HG02571 (cell line): ENCODE measurements at regions not wholly inside any gene's neighbourhood (a gene's known extent, or its start where the extent isn't known, plus 50 kb on each side); places are given as distances from the start of the nearest gene placed in this dataset.

Source experiments
- ATAC-seq: cut with Tn5 transposase; IDR thresholded peaks from one replicate; pipeline ENCODE4 v1.9.1; 2021; ENCODE audit warnings: mild to moderate bottlenecking, moderate library complexity; ENCODE audit not compliant: unreplicated experiment

DNA sequence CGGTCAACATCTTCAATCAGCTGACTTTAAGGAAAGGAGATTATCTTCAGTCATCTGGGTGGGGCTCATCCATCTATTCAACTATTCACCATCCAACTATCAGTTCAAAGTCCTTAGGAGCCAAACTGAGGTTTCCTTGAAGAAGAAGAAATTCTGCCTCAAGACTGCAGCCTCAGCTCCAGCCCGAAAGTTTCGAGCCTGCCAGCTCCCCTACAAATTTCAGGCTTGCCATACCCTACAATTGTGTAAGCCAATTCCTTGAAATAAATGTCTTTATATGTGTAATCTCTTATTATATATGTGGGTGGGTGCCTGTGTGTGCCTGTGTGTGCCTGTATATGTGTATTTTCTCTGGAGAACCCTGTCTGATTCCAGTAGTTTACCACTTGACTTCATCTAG is 447.8 kb downstream of the INHBA start:
- no peak for ATAC-seq

DNA sequence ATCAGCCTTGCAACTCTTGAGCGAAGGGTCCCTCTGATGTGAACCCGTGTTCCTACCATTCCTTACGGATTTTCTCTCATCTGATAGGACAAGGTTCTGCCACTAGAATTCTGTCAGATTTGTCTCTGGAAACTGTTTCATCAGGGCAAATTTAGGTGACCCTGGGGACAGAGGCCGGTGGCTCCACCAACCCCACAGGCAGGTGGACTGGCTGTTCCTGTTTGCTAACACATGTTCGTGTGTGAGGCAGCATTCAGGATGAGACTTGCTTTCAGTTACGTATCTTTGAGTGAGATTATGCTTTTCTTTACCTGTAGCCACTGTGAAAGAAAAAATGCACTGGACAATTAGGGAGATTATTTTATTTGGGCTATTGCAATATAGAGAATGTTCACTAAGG is 449.9 kb downstream of the INHBA start:
- ATAC-seq, result no peak

DNA sequence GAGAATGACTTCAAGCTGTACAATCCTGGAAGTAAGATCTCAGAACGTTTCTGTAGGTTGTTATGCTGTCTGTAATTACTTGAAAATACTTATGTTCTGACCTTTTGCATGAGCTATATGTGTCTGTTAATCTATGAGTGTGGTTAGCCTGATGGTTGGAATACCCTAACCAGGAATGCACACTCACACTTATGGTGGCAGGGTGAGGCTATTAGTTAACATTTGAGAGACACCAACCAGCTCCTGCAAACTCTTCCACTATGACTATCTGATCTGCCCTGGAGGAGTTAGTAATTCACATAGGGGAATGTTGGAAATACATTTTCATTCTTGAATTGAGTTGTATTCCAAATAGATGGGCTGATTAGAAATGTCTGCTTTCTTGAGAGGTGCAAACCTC is 450.3 kb downstream of the INHBA start:
- no peak for ATAC-seq

DNA sequence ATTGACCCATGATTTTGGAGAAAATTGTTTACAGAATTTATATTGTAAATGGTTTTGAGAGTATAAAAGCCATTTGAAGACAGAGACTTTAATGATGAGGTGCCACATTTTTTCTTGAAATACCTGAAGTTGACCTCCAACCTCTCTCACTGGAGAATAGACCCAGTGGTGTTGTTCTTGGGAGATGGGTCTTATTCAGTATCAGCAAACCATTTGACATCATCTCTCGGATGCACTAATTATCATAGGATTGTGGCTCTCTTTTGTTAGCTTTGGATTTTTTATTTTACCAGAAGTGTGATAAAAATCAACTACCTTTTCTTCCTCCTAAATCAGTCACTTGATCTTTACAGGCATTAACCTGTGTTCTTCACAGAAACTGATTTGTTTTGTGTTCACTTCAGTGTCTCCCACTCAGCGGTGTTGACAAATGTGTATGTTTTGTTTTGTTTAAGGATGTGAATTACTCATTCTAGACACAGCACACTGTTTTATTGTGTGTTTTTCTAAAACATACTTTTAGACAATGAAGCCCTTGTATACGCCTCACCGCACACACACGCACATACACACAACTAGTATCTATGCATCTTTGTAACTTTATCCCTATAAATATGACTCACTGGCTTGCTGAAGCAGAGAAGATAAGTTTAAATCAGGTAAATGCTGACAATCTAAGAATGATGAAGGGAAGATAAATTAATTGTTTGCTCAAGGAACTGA is 455.6 kb downstream of the INHBA start:
- no peak for ATAC-seq

DNA sequence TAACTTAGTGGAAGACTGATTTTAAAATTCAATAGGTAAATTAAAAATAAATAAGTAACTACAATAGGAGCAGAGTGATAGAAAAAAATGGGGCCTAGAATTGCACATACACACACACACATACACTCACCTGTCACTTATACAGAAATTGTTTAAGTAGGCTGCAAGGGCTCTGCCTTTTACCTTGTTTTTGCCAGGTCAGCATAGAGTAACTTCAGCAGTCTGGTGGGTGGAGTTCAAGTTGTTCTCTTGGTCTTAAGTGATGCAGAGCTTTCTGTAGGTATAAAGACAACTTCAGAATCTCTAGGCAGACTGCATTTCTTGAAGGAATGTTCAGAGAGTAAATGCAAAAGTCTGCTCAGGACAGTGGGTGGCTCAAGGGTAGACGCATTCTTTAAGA is 457.0 kb downstream of the INHBA start:
- ATAC-seq, result no peak

DNA sequence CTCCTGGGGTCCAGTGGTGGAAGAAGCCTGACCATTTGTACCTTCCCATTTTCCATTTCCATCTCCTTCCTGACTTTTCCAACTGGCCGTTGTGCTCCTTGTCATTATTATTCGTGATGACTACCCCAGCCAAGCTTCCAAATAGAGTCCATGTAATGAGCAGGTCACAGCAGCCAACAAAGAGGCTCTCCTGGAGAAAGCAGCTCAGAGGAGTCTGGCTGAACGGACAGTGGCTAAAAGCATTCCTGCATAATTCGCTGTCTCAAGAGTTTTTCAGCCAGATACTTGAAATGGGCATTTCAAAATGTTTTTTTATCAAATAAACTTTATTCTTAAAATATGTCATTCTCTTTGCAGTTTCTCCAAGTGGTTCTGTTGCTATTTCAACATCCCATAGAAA is 458.6 kb downstream of the INHBA start:
- no peak for ATAC-seq

DNA sequence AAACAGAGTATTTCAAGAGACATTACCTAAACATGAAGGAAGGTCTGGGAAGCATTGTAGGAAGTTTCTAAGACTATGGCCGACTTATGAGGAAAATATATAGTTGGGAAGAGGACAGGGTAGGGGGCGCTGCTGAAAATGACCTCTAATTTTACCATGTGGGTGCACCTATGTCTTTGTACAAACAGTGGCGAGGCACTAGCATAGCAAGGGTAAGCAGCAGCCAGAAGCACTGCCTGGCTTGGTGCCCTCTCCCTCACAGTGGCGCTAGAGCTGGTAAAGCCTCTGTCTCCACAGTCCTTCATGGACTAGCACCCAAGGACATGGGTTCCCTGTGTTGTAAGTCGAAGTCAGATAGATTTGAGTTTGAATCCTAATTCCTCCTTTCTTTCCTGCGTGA is 461.2 kb downstream of the INHBA start:
- no peak for ATAC-seq

DNA sequence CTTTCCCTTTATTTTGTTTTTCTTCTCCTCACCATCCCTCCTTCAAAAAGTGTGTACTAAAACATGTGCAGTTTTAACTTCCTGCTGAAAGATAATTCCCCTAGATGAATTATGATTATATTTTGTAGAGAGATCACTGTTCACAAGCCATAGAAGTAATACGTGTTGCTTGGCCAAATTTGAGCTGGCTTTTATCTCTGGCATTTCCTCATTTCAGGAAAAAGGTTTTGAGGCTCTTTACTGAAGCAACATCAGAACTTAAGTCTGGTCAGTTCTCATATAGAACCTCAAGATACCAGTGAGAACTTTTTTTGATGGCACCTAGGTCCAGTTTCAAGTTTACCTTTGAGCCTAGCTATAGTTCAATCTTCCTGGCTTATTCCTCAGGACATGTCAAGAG is 463.3 kb downstream of the INHBA start:
- ATAC-seq, result no peak

DNA sequence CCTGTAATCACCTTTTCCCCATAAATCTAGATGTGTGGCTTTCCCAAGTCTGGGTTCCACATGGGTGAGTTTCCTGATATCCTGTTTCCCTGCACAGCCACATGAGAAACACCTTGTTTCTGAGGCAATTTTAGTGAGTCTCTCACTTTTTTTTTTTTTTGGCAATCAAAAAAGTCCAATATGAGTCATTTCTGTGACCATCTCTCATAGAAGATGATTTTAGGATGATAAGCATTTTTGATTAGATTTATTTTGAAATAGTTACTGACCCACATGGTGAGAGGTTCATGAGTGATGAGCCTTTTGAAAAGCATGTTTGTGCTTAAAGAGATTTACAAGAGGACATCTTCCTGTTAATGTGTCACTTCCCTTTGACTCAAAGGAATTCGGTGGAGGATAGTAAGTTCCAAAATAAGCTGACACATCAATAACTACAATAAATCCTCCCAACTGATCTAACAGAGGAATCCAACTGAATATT is 464.0 kb downstream of the INHBA start:
- no peak for ATAC-seq

DNA sequence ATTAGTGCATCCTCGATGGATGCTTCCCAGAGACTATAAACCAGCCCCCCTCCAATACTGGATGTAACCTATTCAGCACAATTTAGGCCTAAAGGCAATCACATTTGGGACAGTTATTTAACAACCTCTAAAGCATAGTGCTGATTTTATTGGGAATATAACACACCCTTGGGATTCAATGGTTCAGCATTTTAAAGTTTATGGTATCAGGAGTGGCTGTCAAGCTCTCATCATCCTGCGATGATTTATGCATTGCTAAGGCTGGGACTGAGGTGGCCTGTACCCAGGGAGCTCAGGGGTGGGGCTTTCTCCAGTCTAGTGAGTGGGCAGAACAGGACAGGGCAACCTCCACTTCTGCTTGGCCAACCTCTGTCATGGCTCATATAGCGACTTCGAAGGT is 464.9 kb downstream of the INHBA start:
- no peak for ATAC-seq

DNA sequence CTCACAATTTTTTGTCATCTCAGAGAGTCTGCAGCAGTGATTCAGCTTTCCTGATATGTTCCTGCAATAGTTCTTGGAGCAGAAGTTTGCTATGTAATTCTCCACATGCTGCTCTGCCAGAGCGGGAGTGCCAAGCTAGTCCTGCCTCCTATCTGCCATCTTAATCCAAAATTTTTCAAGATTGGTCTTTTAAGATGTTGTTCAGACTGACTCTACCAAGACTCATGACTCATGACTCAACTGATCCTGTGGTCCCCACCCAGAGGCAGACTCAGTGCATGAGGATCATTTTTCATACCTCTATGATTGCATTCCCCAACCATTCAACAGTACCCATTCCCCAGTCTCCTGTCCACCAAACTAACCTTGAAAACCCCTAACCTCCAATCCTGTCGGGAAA is 470.8 kb downstream of the INHBA start:
- no peak for ATAC-seq

DNA sequence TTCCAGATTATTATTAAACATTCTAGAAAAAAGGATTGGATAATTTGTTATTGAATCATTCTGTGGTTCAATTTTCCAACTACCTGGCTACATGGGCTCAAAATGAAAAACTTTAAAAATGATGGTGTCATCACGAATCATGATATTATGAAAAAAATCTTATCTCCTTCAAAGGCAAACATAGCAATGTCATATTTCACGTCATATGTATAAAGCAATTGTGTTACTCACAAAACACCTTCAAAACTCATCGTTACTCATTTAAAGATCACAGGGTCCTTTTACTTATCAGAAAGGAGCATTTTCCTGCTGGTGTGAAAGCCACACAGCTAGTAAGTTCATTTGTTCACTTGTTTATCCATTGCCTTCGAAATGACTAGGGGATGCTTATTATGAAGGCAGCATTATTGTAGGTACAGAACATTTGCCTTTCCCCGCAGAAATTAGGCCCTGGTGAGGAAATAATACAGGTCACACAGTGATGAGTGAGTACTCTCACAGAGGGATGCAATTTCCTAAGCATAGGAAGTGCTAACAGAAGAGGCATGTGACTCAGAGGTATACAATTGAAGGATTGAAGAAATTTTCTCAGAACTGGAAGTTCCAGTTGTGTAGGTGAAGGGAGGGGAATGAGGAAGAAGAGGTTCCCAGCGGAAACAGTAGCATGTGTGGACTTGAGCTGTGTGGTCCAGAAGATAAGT is 478.7 kb downstream of the INHBA start:
- no peak for ATAC-seq

DNA sequence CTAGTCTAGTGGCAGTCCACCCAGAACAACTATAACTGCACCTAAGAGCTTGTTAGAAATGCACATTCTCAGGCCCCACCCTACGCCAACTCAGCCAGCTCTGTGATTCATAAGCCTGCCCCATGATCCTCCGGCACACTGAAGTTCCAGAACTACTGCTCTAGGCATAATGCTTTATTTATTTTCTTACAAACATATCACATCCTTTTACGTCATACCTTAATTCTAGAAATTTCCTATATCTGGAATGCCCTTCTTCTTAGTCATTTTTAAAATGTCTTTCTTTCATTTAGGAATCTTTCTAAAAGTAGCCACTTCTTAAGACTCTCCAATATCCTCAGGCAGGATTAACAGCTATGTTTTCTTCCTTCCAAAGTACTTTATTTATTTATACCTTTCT is 480.1 kb downstream of the INHBA start:
- no peak for ATAC-seq

DNA sequence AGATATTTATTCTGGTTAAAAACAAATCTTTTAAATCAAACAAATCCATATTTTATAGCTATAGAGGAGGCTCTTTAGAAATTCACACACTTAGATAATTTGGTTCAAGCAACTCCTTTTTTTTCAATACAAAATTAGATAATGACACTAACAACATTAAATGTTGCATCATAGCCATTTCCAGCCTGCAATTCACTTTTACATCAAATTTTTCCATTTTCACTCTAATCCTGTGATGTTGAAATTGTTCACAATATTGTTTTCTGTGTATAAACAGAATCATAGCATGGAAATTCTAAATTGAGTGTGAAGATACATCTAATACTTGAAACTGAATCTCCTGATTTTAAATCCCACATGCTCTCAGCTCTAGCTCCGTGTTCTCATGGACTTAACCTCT is 482.6 kb downstream of the INHBA start:
- no peak for ATAC-seq

DNA sequence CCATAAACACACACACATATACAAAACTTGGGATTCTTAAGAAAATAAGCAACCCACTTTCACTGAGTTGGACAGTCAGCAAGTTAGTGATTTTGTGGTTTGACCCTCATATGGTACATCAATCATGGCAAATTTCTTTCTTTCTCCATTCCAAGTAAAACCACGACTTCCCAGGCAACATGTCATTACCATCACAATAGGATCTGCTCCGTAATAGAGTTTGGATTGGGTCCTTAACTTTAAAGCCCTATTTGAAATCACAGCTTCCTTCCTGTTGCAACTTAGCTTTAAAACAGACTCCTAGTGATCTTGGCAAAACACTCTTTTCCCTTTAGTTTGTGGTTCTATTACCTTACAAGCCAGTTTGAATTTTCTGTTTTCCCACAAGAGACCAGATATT is 483.6 kb downstream of the INHBA start:
- ATAC-seq, result no peak

DNA sequence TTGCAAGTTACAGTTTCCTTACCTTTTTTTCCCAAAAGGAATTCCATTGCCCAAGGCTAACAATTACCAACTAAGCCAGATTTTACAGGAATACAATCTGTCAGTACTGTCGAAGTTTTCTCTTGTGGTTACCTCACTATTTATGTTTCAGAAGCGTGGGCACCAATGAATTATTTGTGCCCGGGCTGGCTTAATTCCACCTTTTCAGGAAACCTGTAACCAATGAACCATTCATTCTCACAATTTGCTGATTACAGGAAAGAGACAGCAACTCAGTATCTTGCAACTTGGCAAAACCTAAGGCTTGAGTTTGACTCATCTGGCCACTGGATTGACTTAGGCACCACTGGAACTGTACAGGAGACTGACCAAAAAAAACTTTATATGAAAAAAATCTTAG is 485.6 kb downstream of the INHBA start:
- no peak for ATAC-seq

DNA sequence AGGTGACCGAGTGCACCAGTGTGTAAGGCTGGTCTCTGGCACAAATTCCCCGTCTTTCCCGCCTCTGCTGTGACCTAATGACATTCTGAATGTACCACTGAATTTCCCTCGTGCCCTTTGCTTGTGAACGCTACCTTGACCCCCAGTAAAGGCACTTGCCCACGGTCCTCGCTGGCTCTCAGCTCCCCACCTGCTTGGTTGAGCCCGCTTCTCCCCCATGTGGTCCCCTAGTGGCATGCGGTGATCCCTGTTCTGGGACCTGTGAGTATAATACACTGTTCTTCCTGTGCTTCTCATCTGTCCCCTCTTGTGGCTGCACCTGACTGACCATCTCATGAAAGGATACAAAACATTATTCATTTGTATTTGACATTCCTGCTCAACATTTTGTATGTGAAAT is 495.7 kb downstream of the INHBA start:
- ATAC-seq, result no peak

DNA sequence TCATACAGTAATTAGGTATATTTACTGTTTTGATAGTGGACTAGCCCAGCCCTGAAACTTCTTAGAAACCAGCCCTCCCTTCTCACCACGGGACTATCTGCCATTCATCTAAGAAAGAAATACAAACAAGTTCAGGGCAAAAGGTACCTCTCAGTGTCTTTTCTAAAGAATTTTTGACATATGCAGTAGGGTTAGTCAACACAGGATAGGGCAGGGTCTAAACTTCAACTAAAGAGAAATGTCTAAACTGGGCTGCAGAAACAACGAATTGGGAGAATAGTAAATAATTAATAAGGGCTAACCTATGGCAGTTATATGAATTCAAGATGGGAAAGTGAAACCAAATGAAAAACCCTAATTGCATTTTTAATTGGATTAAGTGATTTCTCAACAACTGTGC is 496.6 kb downstream of the INHBA start:
- peak; percentile 30 for ATAC-seq

DNA sequence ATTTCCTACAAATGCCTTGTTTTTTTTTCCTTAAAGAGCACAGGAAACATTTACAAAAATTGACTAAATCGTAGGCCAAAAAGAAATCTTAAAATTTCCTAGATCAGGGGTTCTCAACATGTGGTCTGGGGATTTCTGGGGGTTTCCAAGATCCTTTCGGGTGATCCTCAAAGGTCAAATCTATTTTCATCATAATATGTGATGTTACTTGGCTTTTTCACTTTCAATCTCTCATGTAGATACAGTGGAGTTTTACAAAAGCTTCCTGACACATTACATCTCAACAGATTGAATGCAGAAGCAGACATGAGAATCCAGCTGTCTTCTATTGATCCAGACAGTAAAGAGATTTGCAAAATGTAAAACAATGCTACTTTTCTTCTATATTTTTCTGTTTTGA is 497.3 kb downstream of the INHBA start:
- ATAC-seq, result peak; percentile 72

DNA sequence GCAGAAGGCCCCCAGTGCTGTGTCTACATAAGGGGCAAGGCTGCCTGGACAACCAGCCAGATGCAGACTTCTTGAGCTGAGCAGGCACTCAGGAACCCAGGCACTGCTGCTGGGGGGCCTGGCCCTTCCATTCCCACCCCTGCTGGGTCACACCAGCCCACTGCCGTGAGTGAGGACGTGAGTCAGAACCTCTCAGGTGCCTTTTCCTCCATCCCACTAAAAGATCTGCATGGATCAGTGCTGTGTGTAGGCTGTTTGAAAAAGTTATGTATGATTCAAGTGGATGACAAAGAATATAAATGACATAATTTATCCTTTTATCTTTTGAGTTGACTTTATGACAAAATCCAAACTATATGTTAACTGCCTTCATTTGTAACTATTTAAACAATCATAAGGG is 499.3 kb downstream of the INHBA start:
- ATAC-seq, result no peak

DNA sequence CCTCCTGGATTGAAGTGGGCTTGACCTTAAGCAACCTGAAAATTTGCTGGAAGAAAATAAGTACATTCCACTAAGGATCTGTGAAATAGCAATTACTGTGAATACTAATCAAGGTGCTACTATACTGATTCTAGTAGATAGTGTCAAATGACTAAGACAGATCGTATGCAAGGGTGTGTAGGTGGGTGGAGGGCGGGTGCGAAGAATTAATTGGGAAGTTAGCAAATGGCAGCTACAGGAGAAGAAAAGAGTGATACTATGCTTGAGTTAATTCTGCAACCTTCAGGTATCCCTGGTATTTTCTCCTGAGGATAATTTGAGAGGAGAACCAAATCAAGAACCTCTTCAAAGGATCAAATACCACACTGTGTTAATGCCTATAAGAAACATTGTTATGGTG is 501.9 kb downstream of the INHBA start:
- no peak for ATAC-seq

DNA sequence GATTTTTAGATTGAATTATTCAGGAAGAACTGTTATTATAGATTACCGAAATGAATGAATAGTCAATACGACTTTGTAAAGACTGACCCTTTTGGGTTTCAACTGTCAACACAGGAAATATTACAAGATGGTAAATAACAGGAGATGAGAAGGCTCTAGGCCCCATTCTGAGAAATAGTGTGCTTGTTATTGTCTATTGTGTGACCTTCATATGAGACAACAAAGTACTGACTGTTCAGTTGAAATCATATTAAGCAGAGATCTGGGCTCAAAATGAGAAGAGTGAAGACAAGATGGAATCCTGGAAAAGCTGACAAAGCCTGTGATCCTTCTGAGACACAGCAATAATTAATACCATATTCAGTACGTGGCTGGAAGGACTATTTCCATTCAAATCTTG is 503.8 kb downstream of the INHBA start:
- ATAC-seq, result no peak

DNA sequence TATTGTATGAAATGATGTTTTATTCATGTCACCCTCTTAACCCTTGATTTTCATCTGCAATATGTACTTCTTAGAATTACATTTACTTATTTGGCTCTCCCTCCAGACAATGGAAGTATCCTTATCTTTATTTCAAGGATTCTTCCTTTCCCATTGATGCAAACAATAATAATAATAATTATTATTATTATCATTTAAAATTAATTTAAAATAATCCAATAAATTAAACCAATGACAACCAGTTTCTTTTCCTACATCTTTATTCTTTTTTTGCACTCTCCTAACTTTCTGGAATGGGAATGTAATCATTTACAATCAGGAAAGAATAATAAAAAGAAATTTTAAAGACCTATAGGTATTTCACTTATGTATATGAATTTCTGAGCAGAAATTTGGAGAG is 504.4 kb downstream of the INHBA start:
- ATAC-seq, result no peak
